Stomach (tissue), 8 donors: ENCODE measurements at regions not wholly inside any gene's neighbourhood (a gene's known extent, or its start where the extent isn't known, plus 50 kb on each side); places are given as distances from the start of the nearest gene placed in this dataset.

Experiments used
- DNase-seq, 2 donors: peaks; one replicate each; pipeline versions ENCODE4 v3.0.0 to v3.0.0-alpha.2; 2013 to 2019
- H3K27ac ChIP-seq, 5 donors: fragments of 200-600 bp in 4 of 5; sonication (generic) in 4 of 5; one replicate each; pipeline ENCODE4 v1.5.1; 2013 to 2019; ENCODE audit warnings: mild to moderate bottlenecking in 1 of 5, moderate library complexity in 1 of 5
- H3K27me3 ChIP-seq, 3 donors: fragments of 200-600 bp; sonication (generic); one replicate each; pipeline ENCODE4 v1.5.1; 2017 to 2019; ENCODE audit warnings: mixed run types in 1 of 3
- H3K36me3 ChIP-seq, 4 donors: fragments of 200-600 bp; sonication (generic); 1 replicate in 3 of 4; 2 replicates in 1 of 4; pipeline ENCODE4 v1.5.1; 2016 to 2019
- H3K4me1 ChIP-seq, 4 donors: fragments of 200-600 bp; sonication (generic); one replicate each; pipeline ENCODE4 v1.5.1; 2016 to 2019
- H3K4me3 ChIP-seq, 4 donors: fragments of 200-600 bp; sonication (generic) in 3 of 4; one replicate each; pipeline ENCODE4 v1.5.1; 2016 to 2019; ENCODE audit warnings: mild to moderate bottlenecking in 1 of 4
- H3K9me3 ChIP-seq, 4 donors: fragments of 200-600 bp; sonication (generic); one replicate each; pipeline ENCODE4 v1.5.1; 2016 to 2019
- EP300 ChIP-seq: sonication (generic); formaldehyde crosslinking; IDR thresholded peaks from one replicate; pipeline ENCODE4 v1.6.1; 2017; ENCODE audit warnings: antibody characterized with exemption
- POLR2A ChIP-seq, 4 donors: fragments of 450-650 bp; IDR thresholded peaks; one replicate each; pipeline ENCODE4 v1.6.1; 2016; ENCODE audit warnings: antibody characterized with exemption in 4 of 4, control low read depth in 2 of 4, mild to moderate bottlenecking in 1 of 4, moderate library complexity in 1 of 4
- POLR2AphosphoS5 ChIP-seq, 3 donors: sonication (generic); formaldehyde crosslinking; IDR thresholded peaks; one replicate each; pipeline ENCODE4 v1.6.1; 2016; ENCODE audit warnings: antibody characterized with exemption in 3 of 3
- WGBS, 5 donors: extraction: QIAGEN DNeasy Blood & Tissue Kit in 3 of 5; methylation state at CpG; one replicate each; pipeline versions ENCODE4 v1.1.5 to v1.1.7; 2013 to 2018; 5-methylcytosine and 5-hydroxymethylcytosine counted together
- intact Hi-C: fragments of 100-400 bp; cut with DNase I; formaldehyde crosslinking; loops from one replicate; pipeline ENCODE4 v1.15.1; 2023; ENCODE audit warnings: low total_unique reads
- TF ChIP-seq, protein P1 (sequence below), 7 experiments: fragments of 450-650 bp in 4 of 7; fragments of 200-600 bp in 3 of 7; sonication (generic) in 3 of 7; IDR thresholded peaks; one replicate each; pipeline ENCODE4 v1.5.1; 2016 to 2019; ENCODE audit warnings: antibody characterized with exemption in 7 of 7, control low read depth in 2 of 7, mild to moderate bottlenecking in 1 of 7
- donor health status: healthy with polysubstance abuse.
- donor health status: Bipolar disorder and iron deficiency.
- donor health status: healthy.

DNA sequence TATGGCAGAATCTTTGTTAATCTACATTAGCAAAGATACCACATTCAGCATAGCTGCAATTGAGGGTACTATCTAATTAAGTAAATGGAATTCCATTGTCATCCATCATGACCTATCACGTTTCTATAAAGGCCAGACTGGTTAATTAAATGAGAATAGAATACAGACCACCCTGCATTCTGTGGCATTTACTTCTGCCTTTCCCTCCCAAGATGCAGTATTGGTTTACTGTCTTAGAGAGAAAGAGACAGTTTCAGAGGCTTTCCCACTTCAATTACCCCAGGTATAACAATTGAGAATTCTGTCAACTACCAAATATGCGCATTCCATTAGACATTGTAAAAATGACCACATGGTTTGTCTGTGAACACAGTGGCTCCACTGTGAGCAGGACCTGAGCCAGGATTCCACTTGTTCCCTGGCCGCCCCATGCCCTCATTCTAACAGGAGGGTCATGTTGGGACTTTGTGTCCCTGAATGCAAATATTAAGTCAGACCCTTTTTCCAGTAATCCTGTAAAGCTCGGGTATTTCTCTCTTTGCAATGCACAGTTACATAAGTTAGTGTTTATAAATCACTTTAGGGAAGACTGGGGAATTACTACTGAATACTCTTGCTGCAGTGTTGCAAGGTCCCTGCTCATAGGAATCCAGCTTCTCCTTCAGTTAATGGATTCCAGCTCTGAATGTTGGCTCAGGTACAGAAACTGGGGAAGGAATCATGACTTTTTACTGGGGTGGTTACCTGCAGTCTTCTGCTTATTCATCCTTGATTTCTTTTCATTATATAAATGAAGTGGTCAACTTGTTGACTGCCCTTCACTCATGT is 261.0 kb downstream of the PDGFC start:
- intact Hi-C loops = no loop called here
- no peak overlapping the region for H3K27ac ChIP-seq
- H3K9me3 ChIP-seq = no peaks in the 10 kb centered on the region
- no peak overlapping the region for H3K4me3 ChIP-seq
- TF ChIP-seq, protein P1, sequence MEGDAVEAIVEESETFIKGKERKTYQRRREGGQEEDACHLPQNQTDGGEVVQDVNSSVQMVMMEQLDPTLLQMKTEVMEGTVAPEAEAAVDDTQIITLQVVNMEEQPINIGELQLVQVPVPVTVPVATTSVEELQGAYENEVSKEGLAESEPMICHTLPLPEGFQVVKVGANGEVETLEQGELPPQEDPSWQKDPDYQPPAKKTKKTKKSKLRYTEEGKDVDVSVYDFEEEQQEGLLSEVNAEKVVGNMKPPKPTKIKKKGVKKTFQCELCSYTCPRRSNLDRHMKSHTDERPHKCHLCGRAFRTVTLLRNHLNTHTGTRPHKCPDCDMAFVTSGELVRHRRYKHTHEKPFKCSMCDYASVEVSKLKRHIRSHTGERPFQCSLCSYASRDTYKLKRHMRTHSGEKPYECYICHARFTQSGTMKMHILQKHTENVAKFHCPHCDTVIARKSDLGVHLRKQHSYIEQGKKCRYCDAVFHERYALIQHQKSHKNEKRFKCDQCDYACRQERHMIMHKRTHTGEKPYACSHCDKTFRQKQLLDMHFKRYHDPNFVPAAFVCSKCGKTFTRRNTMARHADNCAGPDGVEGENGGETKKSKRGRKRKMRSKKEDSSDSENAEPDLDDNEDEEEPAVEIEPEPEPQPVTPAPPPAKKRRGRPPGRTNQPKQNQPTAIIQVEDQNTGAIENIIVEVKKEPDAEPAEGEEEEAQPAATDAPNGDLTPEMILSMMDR (IDR thresholded peaks at IDR 0.05) = no peak
- TF ChIP-seq EP300 = no peak
- WGBS, 5 donors = 71 to 81% (median 79%) methylated on average over 4 of the region's 4 CpGs
- no peaks in the 10 kb centered on the region for H3K36me3 ChIP-seq
- no peaks in the 10 kb centered on the region for H3K27me3 ChIP-seq
- no peaks in the 10 kb centered on the region for H3K4me1 ChIP-seq
- no peak for DNase-seq

DNA sequence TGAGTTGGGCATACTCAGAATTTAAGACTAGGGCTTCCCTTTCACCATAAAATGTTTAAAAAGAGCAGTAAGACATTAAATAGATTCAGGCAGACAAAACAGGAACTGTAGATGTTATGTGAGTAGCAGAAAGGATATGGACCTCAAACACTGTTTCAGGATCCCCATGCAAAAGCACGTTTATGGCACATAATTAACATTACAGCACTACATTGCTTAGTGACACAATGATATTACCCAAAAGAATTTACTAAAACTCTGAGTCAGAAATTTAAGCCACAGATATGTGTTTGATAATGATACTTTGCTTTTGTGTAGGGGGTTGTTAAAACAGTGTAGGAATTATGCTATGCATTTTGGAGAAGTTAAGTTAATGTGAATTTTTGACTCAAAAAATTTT is 266.3 kb downstream of the PDGFC start:
- Histone ChIP-seq H3K27ac (no peak overlapping the region), H3K4me3 (no peak overlapping the region), H3K9me3 (no peaks in the 10 kb centered on the region), H3K36me3 (no peaks in the 10 kb centered on the region), H3K27me3 (no peaks in the 10 kb centered on the region), H3K4me1 (no peaks in the 10 kb centered on the region)
- no peak for TF ChIP-seq POLR2A (IDR thresholded peaks at IDR 0.05)
- TF ChIP-seq POLR2AphosphoS5 (IDR thresholded peaks at IDR 0.05) = no peak
- no peak for TF ChIP-seq EP300
- TF ChIP-seq, protein P1 (IDR thresholded peaks at IDR 0.05) = no peak
- WGBS, 5 donors = 22 to 68% (median 58%) methylated on average over 1 of the region's 1 CpG
- intact Hi-C loops = no loop called here
- no peak for DNase-seq

DNA sequence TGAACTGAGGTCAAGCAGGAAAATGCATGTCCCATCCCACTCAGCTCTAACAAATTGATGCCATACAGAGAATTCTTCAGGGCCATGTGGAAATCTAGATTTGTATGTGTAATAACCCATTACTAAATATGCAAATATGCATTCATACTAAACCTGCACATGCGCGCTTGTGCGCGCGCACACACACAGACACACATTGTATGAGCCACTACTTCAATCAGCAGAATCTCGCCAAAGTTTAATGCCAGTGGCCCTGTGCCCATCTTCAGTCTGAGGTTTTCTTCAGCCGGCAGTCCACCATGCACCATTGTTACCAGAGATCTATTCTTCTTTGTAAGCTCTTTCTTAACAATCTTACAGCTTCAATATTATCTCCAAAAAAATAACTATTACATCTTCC is 276.4 kb downstream of the PDGFC start:
- intact Hi-C loops = no loop called here
- Histone ChIP-seq H3K4me3 (no peak overlapping the region), H3K36me3 (no peaks in the 10 kb centered on the region), H3K27ac (no peak overlapping the region), H3K4me1 (peaks cover 0 to 17% (median 6%) of the 10 kb centered on the region in 4 donors), H3K9me3 (no peaks in the 10 kb centered on the region), H3K27me3 (no peaks in the 10 kb centered on the region)
- WGBS, 5 donors = 81 to 95% (median 89%) methylated on average over 7 of the region's 7 CpGs
- no peak for DNase-seq
- TF ChIP-seq, protein P1 (IDR thresholded peaks at IDR 0.05) = no peak
- TF ChIP-seq EP300 = no peak
- TF ChIP-seq POLR2AphosphoS5 (IDR thresholded peaks at IDR 0.05) = no peak
- no peak for TF ChIP-seq POLR2A (IDR thresholded peaks at IDR 0.05)

DNA sequence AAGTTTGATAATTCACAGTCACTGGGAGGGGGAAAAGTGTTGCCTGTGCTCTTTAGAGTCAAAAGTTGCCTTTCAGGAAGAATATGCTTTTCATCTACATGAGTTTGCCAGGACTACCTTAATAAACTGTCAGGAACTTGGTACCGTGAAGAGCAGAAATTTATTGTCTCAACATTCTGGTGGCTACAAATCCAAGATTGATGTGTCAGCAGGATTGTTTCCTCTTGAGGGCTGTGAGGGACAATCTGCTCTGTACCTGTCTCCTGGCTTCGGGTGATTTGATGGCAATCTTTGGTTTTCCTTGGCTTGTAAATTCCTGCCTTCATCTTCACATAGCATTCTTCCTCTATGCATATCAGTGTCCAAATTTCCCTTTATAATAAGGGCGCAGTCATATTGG is 277.2 kb downstream of the PDGFC start:
- Histone ChIP-seq H3K4me1 (peaks cover 0 to 17% (median 6%) of the 10 kb centered on the region in 4 donors), H3K27ac (no peak overlapping the region), H3K9me3 (no peaks in the 10 kb centered on the region), H3K27me3 (no peaks in the 10 kb centered on the region), H3K4me3 (no peak overlapping the region), H3K36me3 (no peaks in the 10 kb centered on the region)
- TF ChIP-seq POLR2A (IDR thresholded peaks at IDR 0.05) = no peak
- TF ChIP-seq POLR2AphosphoS5 (IDR thresholded peaks at IDR 0.05) = no peak
- no peak for TF ChIP-seq EP300
- TF ChIP-seq, protein P1 (IDR thresholded peaks at IDR 0.05) = no peak
- intact Hi-C loops = no loop called here
- DNase-seq = no peak
- WGBS, 5 donors = 51 to 60% (median 56%) methylated on average over 3 of the region's 3 CpGs
